PFSK-1 (cell line): ENCODE measurements at regions not wholly inside any gene's neighbourhood (a gene's known extent, or its start where the extent isn't known, plus 50 kb on each side); places are given as distances from the start of the nearest gene placed in this dataset.

Experiments
- FOXP2 ChIP-seq: optimal IDR thresholded peaks from 2 replicates; pipeline ENCODE3; 2011; ENCODE audit warnings: borderline replicate concordance, control low read depth, inconsistent platforms; ENCODE audit not compliant: insufficient read depth; ENCODE audit errors: extremely low read length, extremely low read depth
- POLR2AphosphoS5 ChIP-seq: IDR thresholded peaks from 2 replicates; pipeline ENCODE4 v1.6.1; 2012; ENCODE audit warnings: low read depth, mild to moderate bottlenecking, control low read depth, low read length, moderate library complexity
- REST ChIP-seq, 2 experiments: IDR thresholded peaks; 2 replicates each; pipeline versions ENCODE4 v1.6.1 to v1.8.0; 2011 to 2012; ENCODE audit warnings: low read depth in 2 of 2, low read length in 2 of 2, control low read depth in 1 of 2, inconsistent platforms in 1 of 2, mild to moderate bottlenecking in 1 of 2, moderate library complexity in 1 of 2; ENCODE audit not compliant: insufficient read depth in 1 of 2
- SIN3A ChIP-seq: IDR thresholded peaks from 2 replicates; pipeline ENCODE4 v1.6.1; 2012; ENCODE audit warnings: mild to moderate bottlenecking, low read length, moderate library complexity, borderline replicate concordance; ENCODE audit not compliant: insufficient read depth
- TAF1 ChIP-seq: IDR thresholded peaks from 2 replicates; pipeline ENCODE4 v1.6.1; 2012; ENCODE audit warnings: low read length, control low read depth, borderline replicate concordance; ENCODE audit not compliant: insufficient read depth

- TF ChIP-seq POLR2AphosphoS5 (no peak), REST (IDR thresholded peaks at IDR 0.05; ENCODE audit: insufficient read depth in 1 of 2, low read depth in 2 of 2, low read length in 2 of 2) (no peak), SIN3A (no peak), TAF1 (no peak), FOXP2 (no peak)
Measured at GRCh38 chr6:165799391-165800153, 136.5 kb upstream of the PDE10A start.

- no peak for TF ChIP-seq TAF1
- TF ChIP-seq REST (IDR thresholded peaks at IDR 0.05; ENCODE audit: insufficient read depth in 1 of 2, low read depth in 2 of 2, low read length in 2 of 2): no peak
- no peak for TF ChIP-seq POLR2AphosphoS5
- TF ChIP-seq SIN3A: no peak
- no peak for TF ChIP-seq FOXP2
Measured at GRCh38 chr6:165798991-165799390, 135.9 kb upstream of the PDE10A start.

- no peak for TF ChIP-seq POLR2AphosphoS5
- no peak for TF ChIP-seq FOXP2
- TF ChIP-seq SIN3A: no peak
- no peak for TF ChIP-seq REST (IDR thresholded peaks at IDR 0.05; ENCODE audit: insufficient read depth in 1 of 2, low read depth in 2 of 2, low read length in 2 of 2)
- no peak for TF ChIP-seq TAF1
Measured at GRCh38 chr6:165794179-165794601, 131.1 kb upstream of the PDE10A start.

- TF ChIP-seq REST (IDR thresholded peaks at IDR 0.05; ENCODE audit: insufficient read depth in 1 of 2, low read depth in 2 of 2, low read length in 2 of 2) (no peak), TAF1 (no peak), SIN3A (no peak), POLR2AphosphoS5 (no peak), FOXP2 (no peak)
Measured at GRCh38 chr6:165793287-165793825, 130.3 kb upstream of the PDE10A start.
